ENCODE measurements at regions not wholly inside any gene's neighbourhood (a gene's known extent, or its start where the extent isn't known, plus 50 kb on each side); places are given as distances from the start of the nearest gene placed in this dataset.

DNA sequence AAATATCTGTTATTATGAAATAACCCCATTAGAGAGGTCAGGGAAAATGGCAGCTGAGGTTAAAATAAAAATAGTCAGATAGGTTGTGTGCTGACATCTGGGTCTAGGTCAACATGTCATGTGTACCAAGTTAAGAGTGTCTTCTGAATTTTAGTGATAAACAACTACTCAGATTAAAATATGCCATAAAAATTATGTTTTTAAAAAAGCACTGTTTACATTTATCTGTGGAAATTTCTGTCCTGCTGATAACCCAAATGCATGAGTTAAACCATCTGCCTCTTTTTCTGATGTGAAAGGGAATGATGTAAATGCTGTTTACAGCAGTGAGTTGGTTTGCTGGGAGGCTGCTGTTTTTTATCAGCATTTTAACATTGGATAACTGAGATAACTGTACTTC lies 361.2 kb upstream of the TARS1 start:
- TF ChIP-seq, protein P1, sequence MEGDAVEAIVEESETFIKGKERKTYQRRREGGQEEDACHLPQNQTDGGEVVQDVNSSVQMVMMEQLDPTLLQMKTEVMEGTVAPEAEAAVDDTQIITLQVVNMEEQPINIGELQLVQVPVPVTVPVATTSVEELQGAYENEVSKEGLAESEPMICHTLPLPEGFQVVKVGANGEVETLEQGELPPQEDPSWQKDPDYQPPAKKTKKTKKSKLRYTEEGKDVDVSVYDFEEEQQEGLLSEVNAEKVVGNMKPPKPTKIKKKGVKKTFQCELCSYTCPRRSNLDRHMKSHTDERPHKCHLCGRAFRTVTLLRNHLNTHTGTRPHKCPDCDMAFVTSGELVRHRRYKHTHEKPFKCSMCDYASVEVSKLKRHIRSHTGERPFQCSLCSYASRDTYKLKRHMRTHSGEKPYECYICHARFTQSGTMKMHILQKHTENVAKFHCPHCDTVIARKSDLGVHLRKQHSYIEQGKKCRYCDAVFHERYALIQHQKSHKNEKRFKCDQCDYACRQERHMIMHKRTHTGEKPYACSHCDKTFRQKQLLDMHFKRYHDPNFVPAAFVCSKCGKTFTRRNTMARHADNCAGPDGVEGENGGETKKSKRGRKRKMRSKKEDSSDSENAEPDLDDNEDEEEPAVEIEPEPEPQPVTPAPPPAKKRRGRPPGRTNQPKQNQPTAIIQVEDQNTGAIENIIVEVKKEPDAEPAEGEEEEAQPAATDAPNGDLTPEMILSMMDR (IDR thresholded peaks at IDR 0.05; ENCODE audit: poor library complexity, severe bottlenecking) = no peak
- TF ChIP-seq TAF1 (IDR thresholded peaks at IDR 0.05; ENCODE audit: low read depth) (no peak), EP300 (conservative IDR thresholded peaks at IDR 0.05; ENCODE audit: poor library complexity, severe bottlenecking) (no peak), EZH2 (IDR thresholded peaks at IDR 0.05; ENCODE audit: borderline replicate concordance, insufficient read depth, low read length, poor library complexity, severe bottlenecking) (no peak)

Measured in neural cell (in vitro differentiated cells).